HPDE6-E6E7 (cell line): ENCODE measurements at regions not wholly inside any gene's neighbourhood (a gene's known extent, or its start where the extent isn't known, plus 50 kb on each side); places are given as distances from the start of the nearest gene placed in this dataset.

Experiments
- DNase-seq: peaks from one replicate; pipeline ENCODE4 v3.0.0; 2011; ENCODE audit warnings: missing footprints; ENCODE audit errors: extremely low spot score

GRCh38 chr12:111024205-111024801 is 103.9 kb upstream of the MYL2 start:
- DNase-seq: peak; percentile 71

GRCh38 chr12:111022386-111022785 is 102.0 kb upstream of the MYL2 start:
- DNase-seq: no peak

- DNase-seq: no peak
Observed at GRCh38 chr12:111014547-111014946, 94.2 kb upstream of the MYL2 start.

GRCh38 chr12:111012918-111013317 is 92.5 kb upstream of the MYL2 start:
- DNase-seq: no peak

GRCh38 chr12:111011999-111012600 is 91.7 kb upstream of the MYL2 start:
- no peak for DNase-seq

- no peak for DNase-seq
Observed at GRCh38 chr12:111010916-111011657, 90.7 kb upstream of the MYL2 start.

GRCh38 chr12:111010061-111010460 is 89.7 kb upstream of the MYL2 start:
- no peak for DNase-seq

- DNase-seq: no peak
Observed at GRCh38 chr12:111006621-111007020, 86.2 kb upstream of the MYL2 start.

GRCh38 chr12:110998971-110999370 is 78.6 kb upstream of the MYL2 start:
- no peak for DNase-seq

- no peak for DNase-seq
Observed at GRCh38 chr12:110998165-110998564, 77.8 kb upstream of the MYL2 start.

- DNase-seq: no peak
Observed at GRCh38 chr12:110996415-110996814, 76.0 kb upstream of the MYL2 start.

- no peak for DNase-seq
Observed at GRCh38 chr12:110995615-110996014, 75.2 kb upstream of the MYL2 start.

GRCh38 chr12:110995016-110995415 is 74.6 kb upstream of the MYL2 start:
- no peak for DNase-seq

- DNase-seq: no peak
Observed at GRCh38 chr12:110993434-110993833, 73.1 kb upstream of the MYL2 start.

- no peak for DNase-seq
Observed at GRCh38 chr12:110992909-110993308, 72.5 kb upstream of the MYL2 start.

- DNase-seq: no peak
Observed at GRCh38 chr12:110983811-110984210, 63.4 kb upstream of the MYL2 start.

- no peak for DNase-seq
Observed at GRCh38 chr12:110972866-110973265, 52.5 kb upstream of the MYL2 start.

GRCh38 chr12:110971936-110972335 is 51.6 kb upstream of the MYL2 start:
- DNase-seq: no peak

GRCh38 chr12:110971189-110971920 is 51.0 kb upstream of the MYL2 start:
- DNase-seq: no peak
